K562 (cell line): ENCODE measurements at regions not wholly inside any gene's neighbourhood (a gene's known extent, or its start where the extent isn't known, plus 50 kb on each side); places are given as distances from the start of the nearest gene placed in this dataset.

Source experiments
- ATF6 ChIP-seq: sonication (generic); formaldehyde crosslinking; IDR thresholded peaks from 2 replicates; pipeline ENCODE4 v1.4.0; 2020; ENCODE audit warnings: mild to moderate bottlenecking, missing genetic modification reagents
- CGGBP1 ChIP-seq: fragments of 250-450 bp; sonication (Bioruptor Pico); IDR thresholded peaks from 2 replicates; pipeline ENCODE4 v1.9.0; 2021; ENCODE audit warnings: mild to moderate bottlenecking
- CREB3 ChIP-seq: fragments of 450-650 bp; conservative IDR thresholded peaks from 2 replicates; pipeline ENCODE4 v1.6.1; 2016; ENCODE audit warnings: missing genetic modification characterization, low read depth, mild to moderate bottlenecking, missing compliant biosample characterization, moderate library complexity
- DNMT1 ChIP-seq: fragments of 450-650 bp; IDR thresholded peaks from 2 replicates; pipeline ENCODE4 v1.6.1; 2016; ENCODE audit warnings: antibody characterized with exemption, mild to moderate bottlenecking
- HOXB6 ChIP-seq: fragments of 250-450 bp; sonication (Bioruptor Pico); IDR thresholded peaks from 2 replicates; pipeline ENCODE4 v1.5.1; 2022; ENCODE audit warnings: mild to moderate bottlenecking, borderline replicate concordance
- LARP7 ChIP-seq: fragments of 450-650 bp; IDR thresholded peaks from 2 replicates; pipeline ENCODE4 v1.6.1; 2016
- MIER1 ChIP-seq: fragments of 450-650 bp; IDR thresholded peaks from 2 replicates; pipeline ENCODE4 v1.6.1; 2016; ENCODE audit warnings: antibody characterized with exemption, mild to moderate bottlenecking, low read depth
- POLR2AphosphoS5 ChIP-seq: IDR thresholded peaks from 2 replicates; pipeline ENCODE4 v1.6.1; 2011; ENCODE audit warnings: mild to moderate bottlenecking, low read depth, low read length, moderate library complexity; ENCODE audit not compliant: control insufficient read depth, insufficient read depth
- POU5F1 ChIP-seq: fragments of 150-350 bp; IDR thresholded peaks from 2 replicates; pipeline ENCODE4 v1.6.1; 2014; ENCODE audit warnings: borderline replicate concordance, low read length, low read depth, mild to moderate bottlenecking; ENCODE audit not compliant: partially characterized antibody
- TAF1 ChIP-seq: IDR thresholded peaks from 2 replicates; pipeline ENCODE4 v1.6.1; 2011; ENCODE audit warnings: mild to moderate bottlenecking, low read length, moderate library complexity; ENCODE audit not compliant: insufficient read depth, control insufficient read depth, severe bottlenecking; ENCODE audit errors: extremely low read depth
- TOE1 ChIP-seq, 2 experiments: fragments of 450-650 bp in 1 of 2; sonication (generic) in 1 of 2; formaldehyde crosslinking in 1 of 2; IDR thresholded peaks; 2 replicates each; pipeline versions ENCODE4 v1.7.1 to v1.8.0; 2016 to 2022; ENCODE audit warnings: borderline replicate concordance in 2 of 2, mild to moderate bottlenecking in 2 of 2, antibody characterized with exemption in 1 of 2, inconsistent platforms in 1 of 2, low read depth in 1 of 2, missing genetic modification reagents in 1 of 2, moderate library complexity in 1 of 2
- YY1 ChIP-seq, 3 experiments: IDR thresholded peaks; 2 replicates each; pipeline ENCODE4 v1.6.1; 2011; ENCODE audit warnings: low read length in 2 of 3, mild to moderate bottlenecking in 2 of 3, moderate library complexity in 2 of 3, borderline replicate concordance in 1 of 3, control low read depth in 1 of 3, low read depth in 1 of 3; ENCODE audit not compliant: insufficient read depth in 3 of 3, insufficient replicate concordance in 2 of 3, control insufficient read depth in 1 of 3, insufficient read length in 1 of 3; ENCODE audit errors: extremely low read depth in 1 of 3
- ZBTB49 ChIP-seq: sonication (generic); formaldehyde crosslinking; IDR thresholded peaks from 2 replicates; pipeline ENCODE4 v1.8.0; 2022; ENCODE audit warnings: missing genetic modification reagents, mild to moderate bottlenecking, borderline replicate concordance
- ZFP30 ChIP-seq: fragments of 250-450 bp; sonication (Bioruptor Pico); IDR thresholded peaks from 2 replicates; pipeline ENCODE4 v1.8.0; 2022; ENCODE audit warnings: moderate library complexity, mild to moderate bottlenecking, inconsistent platforms, borderline replicate concordance

- TF ChIP-seq YY1 (IDR thresholded peaks at IDR 0.05; ENCODE audit: borderline replicate concordance in 1 of 3, control insufficient read depth in 1 of 3, extremely low read depth in 1 of 3, insufficient read depth in 3 of 3, insufficient read length in 1 of 3, insufficient replicate concordance in 2 of 3, low read depth in 1 of 3, low read length in 2 of 3) (peak in 2 of 3 experiments; percentile 12 to 26), TAF1 (peak; percentile 40), LARP7 (no peak), CREB3 (tag) (no peak), POLR2AphosphoS5 (peak; percentile 95), ATF6 (CRISPR knock-in tag) (no peak), MIER1 (no peak), HOXB6 (no peak), ZFP30 (CRISPR knock-in tag) (no peak), ZBTB49 (CRISPR knock-in tag) (no peak), DNMT1 (no peak), POU5F1 (no peak), CGGBP1 (CRISPR knock-in tag) (no peak), TOE1 (IDR thresholded peaks at IDR 0.05; ENCODE audit: borderline replicate concordance) (no peak), TOE1 (CRISPR knock-in tag; IDR thresholded peaks at IDR 0.05; ENCODE audit: borderline replicate concordance, low read depth) (no peak)
Observed at GRCh38 chr1:220966881-220967611, 87.8 kb downstream of the HLX start (continued).
